K562 (cell line): ENCODE measurements at regions not wholly inside any gene's neighbourhood (a gene's known extent, or its start where the extent isn't known, plus 50 kb on each side); places are given as distances from the start of the nearest gene placed in this dataset.
A peak's percentile ranks its signal among the peaks of the same experiment; 100 is the strongest.

Source experiments
- ATAC-seq: fragments of 200-7000 bp; cut with Tn5 transposase; 3 replicates; pipeline ENCODE4 v1.9.1; 2020; ENCODE audit warnings: moderate library complexity
- BruUV-seq: library from RNA; stranded (reverse); fragments of 400-500 nt; replicated peaks from 2 replicates; lab custom pipeline; 2021; lab: Mats Ljungman, UMichigan
- CTCF ChIA-PET: fragments of 300-600 bp; formaldehyde crosslinking; extraction: SDS; loops from one replicate; lab custom pipeline; 2021; ENCODE audit warnings: low intra/inter-chr PET ratio; lab: Yijun Ruan, JAX
- POLR2A ChIA-PET: fragments of 300-600, 350-650 bp; sonication (Branson Sonifier 250); formaldehyde crosslinking; extraction: SDS; loops from one replicate; lab custom pipeline; 2021; ENCODE audit warnings: antibody characterized with exemption, inconsistent platforms; lab: Yijun Ruan, JAX
- DNase-seq, 4 experiments: peaks; one replicate each; pipeline versions ENCODE4 v3.0.0 to v3.0.0-alpha.2; 2011 to 2018; ENCODE audit warnings: low spot score in 3 of 4, mixed read lengths in 3 of 4; ENCODE audit errors: extremely low read depth in 1 of 4
- FAIRE-seq: peaks from 2 replicates; lab custom pipeline; 2011; peaks lifted over from hg19 to GRCh38; lab: Jason Lieb, UNC
- H2AFZ ChIP-seq: 2 replicates; pipeline ENCODE4 v1.6.0; 2011; ENCODE audit warnings: low read depth, low read length, control low read depth, inconsistent platforms
- H3K27ac ChIP-seq: fragments of 200-600 bp; 3 replicates; pipeline ENCODE4 v1.8.0; 2011; ENCODE audit warnings: low read depth, mild to moderate bottlenecking, control low read depth, inconsistent platforms, low read length, moderate library complexity, mixed read lengths; ENCODE audit errors: extremely low read depth
- H3K27me3 ChIP-seq, 2 experiments: fragments of 300-600 bp in 1 of 2; 2 replicates in 1 of 2; 3 replicates in 1 of 2; pipeline versions ENCODE4 v1.6.0 to v1.8.0; 2011; ENCODE audit warnings: inconsistent platforms in 2 of 2, low read length in 2 of 2, mild to moderate bottlenecking in 1 of 2, mixed read lengths in 1 of 2, moderate library complexity in 1 of 2; ENCODE audit not compliant: control insufficient read depth in 2 of 2, insufficient read depth in 2 of 2
- H3K36me3 ChIP-seq: fragments of 300-600 bp; 3 replicates; pipeline ENCODE4 v1.8.0; 2011; ENCODE audit warnings: mild to moderate bottlenecking, low read length, inconsistent platforms; ENCODE audit not compliant: control insufficient read depth, insufficient read depth
- H3K4me1 ChIP-seq, 2 experiments: fragments of 200-600 bp in 1 of 2; replicated peaks in 1 of 2; 2 replicates in 1 of 2; 3 replicates in 1 of 2; pipeline versions ENCODE4 v1.5.1 to v1.8.0; 2011; ENCODE audit warnings: inconsistent platforms in 2 of 2, low read length in 2 of 2, mild to moderate bottlenecking in 1 of 2, mixed read lengths in 1 of 2, moderate library complexity in 1 of 2; ENCODE audit not compliant: control insufficient read depth in 2 of 2, insufficient read depth in 2 of 2
- H3K4me2 ChIP-seq: 2 replicates; pipeline ENCODE4 v1.6.1; 2011; ENCODE audit warnings: low read length, control low read depth, inconsistent platforms, mixed read lengths; ENCODE audit not compliant: insufficient read depth
- H3K4me3 ChIP-seq: fragments of 200-600 bp; sonication (generic), shearing (Covaris generic); 2 replicates; pipeline ENCODE4 v1.5.1; 2016; ENCODE audit warnings: control low read depth, inconsistent platforms
- H3K79me2 ChIP-seq: fragments of 200-600 bp; 3 replicates; pipeline ENCODE4 v1.8.0; 2011; ENCODE audit warnings: low read length, inconsistent platforms; ENCODE audit not compliant: control insufficient read depth, insufficient read depth
- H3K9ac ChIP-seq, 2 experiments: 2 replicates each; pipeline versions ENCODE4 v1.6.0 to v1.6.1; 2011; ENCODE audit warnings: low read depth in 2 of 2, low read length in 2 of 2, control low read depth in 1 of 2, inconsistent platforms in 1 of 2, mild to moderate bottlenecking in 1 of 2, mixed read lengths in 1 of 2; ENCODE audit not compliant: insufficient read depth in 1 of 2
- H3K9me1 ChIP-seq: one replicate; pipeline ENCODE4 v1.6.0; 2011; ENCODE audit warnings: inconsistent platforms, mild to moderate bottlenecking, low read length, moderate library complexity; ENCODE audit not compliant: control insufficient read depth, insufficient read depth
- H3K9me3 ChIP-seq: replicated peaks from 2 replicates; pipeline ENCODE4 v1.5.1; 2011; ENCODE audit warnings: low read depth, low read length, inconsistent platforms; ENCODE audit not compliant: control insufficient read depth, insufficient read depth
- H4K20me1 ChIP-seq: replicated peaks from 2 replicates; pipeline ENCODE4 v1.6.1; 2011; ENCODE audit warnings: low read length, inconsistent platforms, mixed read lengths; ENCODE audit not compliant: control insufficient read depth, insufficient read depth
- CBX8 ChIP-seq: fragments of 200-600 bp; sonication (generic); IDR thresholded peaks from 2 replicates; pipeline ENCODE4 v1.6.1; 2012; ENCODE audit warnings: borderline replicate concordance, mixed run types, low read depth, mild to moderate bottlenecking, moderate library complexity, mixed read lengths, low read length, control low read depth, inconsistent platforms; ENCODE audit not compliant: poor library complexity, severe bottlenecking; ENCODE audit errors: extremely low read depth
- MTF1 ChIP-seq: fragments of 250-450 bp; sonication (Bioruptor Pico); IDR thresholded peaks from 2 replicates; pipeline ENCODE4 v1.9.0; 2021; ENCODE audit warnings: moderate library complexity, mild to moderate bottlenecking, inconsistent platforms, borderline replicate concordance
- TFE3 ChIP-seq: fragments of 450-650 bp; formaldehyde crosslinking; IDR thresholded peaks from 2 replicates; pipeline ENCODE4 v1.4.0; 2020; ENCODE audit warnings: mild to moderate bottlenecking, mixed read lengths
- ZMIZ1 ChIP-seq, 2 experiments: fragments of 150-350 bp in 1 of 2; IDR thresholded peaks; 2 replicates each; pipeline ENCODE4 v1.6.1; 2012 to 2016; ENCODE audit warnings: low read depth in 2 of 2, low read length in 2 of 2, mild to moderate bottlenecking in 1 of 2, moderate library complexity in 1 of 2
- WGBS: fragments of 100-300 bp; shearing (Covaris generic); methylation state at CpG from one replicate; pipeline ENCODE4 v1.1.6; 2016; ENCODE audit warnings: low coverage, mixed read lengths; ENCODE audit not compliant: insufficient coverage; ENCODE audit errors: missing lambda C conversion rate; 5-methylcytosine and 5-hydroxymethylcytosine counted together
- in situ Hi-C: fragments of 300-500 bp; cut with MboI; formaldehyde crosslinking; loops from 4 replicates; pipeline ENCODE4 v1.15.0; 2018; ENCODE audit warnings: inconsistent platforms, mixed read lengths
- intact Hi-C: fragments of 100-400 bp; cut with micrococcal nuclease; formaldehyde crosslinking; loops from 2 replicates; pipeline ENCODE4 v1.14.2; 2022

GRCh38 chr16:66298571-66299120 lies 67.8 kb upstream of the CDH5 start:
- TF ChIP-seq ZMIZ1 (IDR thresholded peaks at IDR 0.05; ENCODE audit: low read depth in 2 of 2, low read length in 2 of 2): no peak
- no peak for TF ChIP-seq MTF1 (CRISPR knock-in tag)
- TF ChIP-seq TFE3: peak; percentile 63
- TF ChIP-seq CBX8: no peak
- Histone ChIP-seq H3K9ac (no peak overlapping the region), H2AFZ (no peak overlapping the region), H4K20me1 (no peaks in the 10 kb centered on the region), H3K36me3 (no peaks in the 10 kb centered on the region), H3K79me2 (no peaks in the 10 kb centered on the region), H3K4me2 (no peak overlapping the region), H3K4me3 (no peak overlapping the region), H3K9me1 (no peaks in the 10 kb centered on the region), H3K9me3 (no peaks in the 10 kb centered on the region), H3K4me1 (no peaks in the 10 kb centered on the region), H3K27ac (no peak overlapping the region), H3K27me3 (no peaks in the 10 kb centered on the region; a peak in 1 of 5 replicates)
- no TSS peak for BruUV-seq
- FAIRE-seq (no peak), ATAC-seq (no peak), DNase-seq (no peak)
- CTCF ChIA-PET: no interaction called here
- 0% methylated on average over 2 of the region's 2 CpGs for WGBS
- in situ Hi-C loops: no loop called here
- POLR2A ChIA-PET: no interaction called here
- intact Hi-C loops: no loop called here
